K562 (cell line): ENCODE measurements at regions not wholly inside any gene's neighbourhood (a gene's known extent, or its start where the extent isn't known, plus 50 kb on each side); places are given as distances from the start of the nearest gene placed in this dataset.

Source experiments
- CTCF ChIP-seq, 3 experiments: IDR thresholded peaks in 2 of 3; conservative IDR thresholded peaks in 1 of 3; 2 replicates each; pipeline ENCODE4 v1.5.1; 2011 to 2012; ENCODE audit warnings: low read length in 3 of 3, mild to moderate bottlenecking in 3 of 3, control low read depth in 2 of 3, improper control_type of control experiment in 1 of 3, inconsistent platforms in 1 of 3, low read depth in 1 of 3, mixed read lengths in 1 of 3, moderate library complexity in 1 of 3; ENCODE audit not compliant: insufficient read depth in 2 of 3
- HDAC3 ChIP-seq: fragments of 450-650 bp; IDR thresholded peaks from 2 replicates; pipeline ENCODE4 v1.6.1; 2018; ENCODE audit warnings: borderline replicate concordance, mild to moderate bottlenecking, moderate library complexity; ENCODE audit not compliant: partially characterized antibody
- MAFK ChIP-seq: IDR thresholded peaks from 2 replicates; pipeline ENCODE4 v1.6.1; 2011; ENCODE audit warnings: low read length, improper control_type of control experiment
- MTA2 ChIP-seq: fragments of 450-650 bp; IDR thresholded peaks from 2 replicates; pipeline ENCODE4 v1.6.1; 2016; ENCODE audit warnings: low read depth
- RBBP5 ChIP-seq: fragments of 200-600 bp; sonication (generic); IDR thresholded peaks from 2 replicates; pipeline ENCODE4 v1.6.1; 2012; ENCODE audit warnings: borderline replicate concordance, mild to moderate bottlenecking, low read length, control low read depth, inconsistent platforms; ENCODE audit not compliant: insufficient read depth, poor library complexity, severe bottlenecking
- SMAD1 ChIP-seq: fragments of 150-350 bp; IDR thresholded peaks from 2 replicates; pipeline ENCODE4 v1.6.1; 2014; ENCODE audit warnings: low read length, low read depth; ENCODE audit not compliant: partially characterized antibody
- TAF1 ChIP-seq: IDR thresholded peaks from 2 replicates; pipeline ENCODE4 v1.6.1; 2011; ENCODE audit warnings: mild to moderate bottlenecking, low read length, moderate library complexity; ENCODE audit not compliant: insufficient read depth, control insufficient read depth, severe bottlenecking; ENCODE audit errors: extremely low read depth
- ZNF583 ChIP-seq: fragments of 250-450 bp; sonication (Bioruptor Pico); IDR thresholded peaks from 2 replicates; pipeline ENCODE4 v1.4.0; 2020

GRCh38 chr2:157093666-157094065 is 163.8 kb upstream of the GALNT5 start:
- TF ChIP-seq RBBP5: no peak
- TF ChIP-seq MAFK: no peak
- TF ChIP-seq SMAD1: no peak
- no peak for TF ChIP-seq CTCF (IDR thresholded peaks at IDR 0.05 in 2 of 3, conservative IDR thresholded peaks at IDR 0.05 in 1 of 3; ENCODE audit: insufficient read depth in 2 of 3, low read depth in 1 of 3, low read length in 3 of 3)
- no peak for TF ChIP-seq TAF1
- no peak for TF ChIP-seq ZNF583 (CRISPR knock-in tag)
- no peak for TF ChIP-seq MTA2
- TF ChIP-seq HDAC3: no peak
